ENCODE measurements at regions not wholly inside any gene's neighbourhood (a gene's known extent, or its start where the extent isn't known, plus 50 kb on each side); places are given as distances from the start of the nearest gene placed in this dataset.

- POLR2A ChIA-PET, result no interaction called here
- CTCF ChIA-PET, result interaction anchor here (1.0 to 2.1 kb wide), 2 partner anchors 12 to 20 kb away, joined by 3 to 7 read pairs; no protein-coding TSS in a partner anchor
- no peak for TF ChIP-seq CTCF (IDR thresholded peaks at IDR 0.05; ENCODE audit: control extremely low read depth, extremely low read depth, low read depth, missing control alignments)
- DNase-seq (ENCODE audit: extremely low spot score), result no peak
Observed at GRCh38 chr13:59493436-59493965, 670.2 kb downstream of the DIAPH3 start.

- no peak for DNase-seq (ENCODE audit: extremely low spot score)
- POLR2A ChIA-PET, result no interaction called here
- CTCF ChIA-PET, result interaction anchor here (1.0 to 2.1 kb wide), 2 partner anchors 13 to 19 kb away, joined by 3 to 7 read pairs; no protein-coding TSS in a partner anchor
- no peak for TF ChIP-seq CTCF (IDR thresholded peaks at IDR 0.05; ENCODE audit: control extremely low read depth, extremely low read depth, low read depth, missing control alignments)
Observed at GRCh38 chr13:59494151-59494550, 669.6 kb downstream of the DIAPH3 start.

DNA sequence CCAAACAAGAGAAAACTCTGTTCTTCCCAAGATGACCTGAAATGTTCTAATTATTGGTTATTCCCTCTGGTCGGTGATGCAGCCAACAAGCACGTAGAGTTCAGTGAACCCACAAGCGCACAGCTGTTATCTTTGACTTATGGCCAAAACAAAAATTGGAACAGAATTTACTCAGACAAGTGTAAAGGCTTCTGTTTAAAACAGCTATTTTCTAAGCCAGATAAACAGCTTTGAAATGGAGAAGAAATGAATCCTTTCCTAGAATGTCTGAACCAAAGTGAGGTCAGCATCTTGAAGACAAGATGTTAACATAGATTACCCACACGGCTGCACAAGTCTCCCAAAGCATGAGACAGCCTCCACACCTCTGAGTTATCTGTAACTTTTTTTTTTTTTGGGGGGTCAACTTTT, 669.2 kb downstream of the DIAPH3 start:
- no peak for DNase-seq (ENCODE audit: extremely low spot score)
- ChIA-PET POLR2A (interaction anchor here (0.7 kb wide), 1 partner anchor 709 kb away, joined by 3 read pairs; no protein-coding TSS in a partner anchor), CTCF (interaction anchor here (1.0 to 2.1 kb wide), 2 partner anchors 13 to 19 kb away, joined by 3 to 7 read pairs; no protein-coding TSS in a partner anchor)
- TF ChIP-seq CTCF (IDR thresholded peaks at IDR 0.05; ENCODE audit: control extremely low read depth, extremely low read depth, low read depth, missing control alignments), result no peak

DNA sequence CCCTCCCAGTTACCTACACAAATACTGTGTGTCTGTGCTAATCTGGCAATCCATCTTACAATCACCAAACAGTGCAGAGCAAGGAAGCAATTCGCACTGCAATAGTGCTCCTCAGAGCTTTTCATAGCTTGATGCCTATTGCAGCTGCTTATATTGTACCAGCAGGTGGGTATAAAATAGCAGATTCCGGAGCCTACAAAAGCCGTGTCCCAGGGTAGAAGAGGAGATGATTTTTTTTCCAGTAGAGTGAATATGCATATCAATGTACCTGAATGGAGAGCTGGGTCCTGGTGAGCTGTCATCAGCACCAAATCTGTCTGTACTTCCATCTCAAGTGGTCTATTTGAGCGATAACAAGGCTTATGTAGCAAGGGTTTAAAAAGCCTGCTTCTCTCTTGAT, 668.4 kb downstream of the DIAPH3 start:
- no peak for TF ChIP-seq CTCF (IDR thresholded peaks at IDR 0.05; ENCODE audit: control extremely low read depth, extremely low read depth, low read depth, missing control alignments)
- POLR2A ChIA-PET, result interaction anchor here (0.7 kb wide), 1 partner anchor 709 kb away, joined by 3 read pairs; no protein-coding TSS in a partner anchor
- no peak for DNase-seq (ENCODE audit: extremely low spot score)

GRCh38 chr13:59495936-59496512, 667.7 kb downstream of the DIAPH3 start:
- POLR2A ChIA-PET, result no interaction called here
- no peak for DNase-seq (ENCODE audit: extremely low spot score)
- no peak for TF ChIP-seq CTCF (IDR thresholded peaks at IDR 0.05; ENCODE audit: control extremely low read depth, extremely low read depth, low read depth, missing control alignments)
- CTCF ChIA-PET, result interaction anchor here (2.1 kb wide), 1 partner anchor 15 kb away, joined by 7 read pairs; no protein-coding TSS in a partner anchor

More for the DNA sequence above, 668.4 kb downstream of the DIAPH3 start:
- CTCF ChIA-PET, result interaction anchor here (2.1 kb wide), 1 partner anchor 14 kb away, joined by 7 read pairs; no protein-coding TSS in a partner anchor

GRCh38 chr13:59497621-59498247, 666.0 kb downstream of the DIAPH3 start:
- no peak for TF ChIP-seq CTCF (IDR thresholded peaks at IDR 0.05; ENCODE audit: control extremely low read depth, extremely low read depth, low read depth, missing control alignments)
- no peak for DNase-seq (ENCODE audit: extremely low spot score)
- POLR2A ChIA-PET, result no interaction called here
- CTCF ChIA-PET, result interaction anchor here (0.7 kb wide), 1 partner anchor 186 kb away, joined by 3 read pairs; no protein-coding TSS in a partner anchor
